Retinal pigment epithelial cell (primary cell): ENCODE measurements at regions not wholly inside any gene's neighbourhood (a gene's known extent, or its start where the extent isn't known, plus 50 kb on each side); places are given as distances from the start of the nearest gene placed in this dataset.

Source experiments
- DNase-seq: peaks from one replicate; pipeline ENCODE4 v3.0.0-alpha.2; 2010; ENCODE audit warnings: low read depth
- H3K4me3 ChIP-seq: 2 replicates; pipeline ENCODE4 v1.5.1; 2011; ENCODE audit warnings: mild to moderate bottlenecking, low read length, control low read depth, moderate library complexity
- TF ChIP-seq, protein P1 (sequence below): conservative IDR thresholded peaks from 2 replicates; pipeline ENCODE4 v1.5.1; 2011; ENCODE audit warnings: low read depth, low read length, control low read depth, inconsistent platforms

DNA sequence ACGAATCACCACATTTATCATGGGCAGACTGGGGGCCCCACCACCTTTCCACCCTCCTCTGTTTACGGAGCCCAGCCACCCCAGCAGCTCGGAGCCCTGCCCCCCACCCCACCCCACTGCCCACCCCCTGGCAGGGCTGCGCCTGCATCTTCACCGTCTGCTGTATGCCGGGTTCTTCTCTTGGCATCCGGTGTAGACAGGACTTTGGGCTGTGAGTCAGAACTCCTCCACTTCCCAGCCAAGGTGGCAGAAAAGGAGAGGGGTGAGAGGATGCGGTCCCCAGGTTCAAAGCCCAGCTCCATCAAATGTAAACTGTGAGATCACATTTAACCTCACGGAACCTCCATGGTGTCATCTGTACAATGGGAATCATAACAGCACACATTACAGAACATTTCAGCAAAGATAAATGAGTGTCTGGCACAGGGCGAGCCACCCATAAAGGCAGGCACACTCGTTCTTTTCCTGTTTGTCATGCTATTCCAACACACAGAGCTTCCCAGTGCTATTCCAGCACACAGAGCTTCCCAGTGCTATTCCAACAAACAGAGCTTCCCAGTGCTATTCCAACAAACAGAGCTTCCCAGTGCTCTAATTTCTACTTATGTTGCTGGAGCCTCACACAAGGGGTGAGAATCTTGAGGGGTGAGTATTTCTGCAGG, 292.7 kb upstream of the RTL1 start:
- H3K4me3 ChIP-seq, result no peak overlapping the region
- no peak for DNase-seq
- TF ChIP-seq, protein P1, sequence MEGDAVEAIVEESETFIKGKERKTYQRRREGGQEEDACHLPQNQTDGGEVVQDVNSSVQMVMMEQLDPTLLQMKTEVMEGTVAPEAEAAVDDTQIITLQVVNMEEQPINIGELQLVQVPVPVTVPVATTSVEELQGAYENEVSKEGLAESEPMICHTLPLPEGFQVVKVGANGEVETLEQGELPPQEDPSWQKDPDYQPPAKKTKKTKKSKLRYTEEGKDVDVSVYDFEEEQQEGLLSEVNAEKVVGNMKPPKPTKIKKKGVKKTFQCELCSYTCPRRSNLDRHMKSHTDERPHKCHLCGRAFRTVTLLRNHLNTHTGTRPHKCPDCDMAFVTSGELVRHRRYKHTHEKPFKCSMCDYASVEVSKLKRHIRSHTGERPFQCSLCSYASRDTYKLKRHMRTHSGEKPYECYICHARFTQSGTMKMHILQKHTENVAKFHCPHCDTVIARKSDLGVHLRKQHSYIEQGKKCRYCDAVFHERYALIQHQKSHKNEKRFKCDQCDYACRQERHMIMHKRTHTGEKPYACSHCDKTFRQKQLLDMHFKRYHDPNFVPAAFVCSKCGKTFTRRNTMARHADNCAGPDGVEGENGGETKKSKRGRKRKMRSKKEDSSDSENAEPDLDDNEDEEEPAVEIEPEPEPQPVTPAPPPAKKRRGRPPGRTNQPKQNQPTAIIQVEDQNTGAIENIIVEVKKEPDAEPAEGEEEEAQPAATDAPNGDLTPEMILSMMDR, result no peak

DNA sequence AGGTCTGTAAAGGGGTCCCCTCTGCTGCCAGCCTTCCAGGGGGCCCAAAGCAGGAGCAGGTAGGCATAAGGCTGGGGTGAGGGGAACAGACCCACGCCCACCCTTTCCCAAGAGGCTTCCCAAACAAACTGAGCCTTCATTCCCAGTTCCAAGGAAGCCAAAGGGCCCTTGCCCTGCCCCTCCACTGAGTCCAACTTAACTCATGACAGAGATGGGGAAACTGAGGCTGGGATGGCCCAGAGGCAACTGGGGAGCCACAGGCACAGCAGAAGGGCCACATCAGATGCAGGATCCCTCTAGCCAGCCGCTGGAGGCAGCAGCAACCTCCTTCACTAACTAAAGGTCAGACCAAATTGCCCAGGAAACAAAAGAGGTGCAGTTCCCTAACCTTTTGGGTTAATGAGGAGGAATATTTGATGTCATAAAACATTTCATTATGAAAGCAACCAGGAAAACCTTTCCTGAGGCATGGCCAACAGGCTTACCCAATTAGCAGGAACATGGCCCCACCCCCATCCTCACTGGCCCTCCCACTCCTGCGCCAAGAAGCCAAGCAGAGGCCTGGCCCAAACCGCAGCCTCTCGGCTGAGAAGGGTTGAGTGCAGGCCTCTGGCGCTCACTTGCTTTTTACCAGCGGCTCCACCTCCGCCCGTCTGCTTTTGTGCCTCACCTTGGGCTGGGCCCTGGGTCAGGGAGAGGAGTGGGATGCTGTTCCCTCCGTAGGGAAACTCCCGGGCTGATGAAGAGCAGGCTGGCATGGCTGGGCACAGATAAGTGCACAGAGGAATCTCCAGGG, 293.5 kb upstream of the RTL1 start:
- TF ChIP-seq, protein P1, result no peak
- DNase-seq, result no peak

DNA sequence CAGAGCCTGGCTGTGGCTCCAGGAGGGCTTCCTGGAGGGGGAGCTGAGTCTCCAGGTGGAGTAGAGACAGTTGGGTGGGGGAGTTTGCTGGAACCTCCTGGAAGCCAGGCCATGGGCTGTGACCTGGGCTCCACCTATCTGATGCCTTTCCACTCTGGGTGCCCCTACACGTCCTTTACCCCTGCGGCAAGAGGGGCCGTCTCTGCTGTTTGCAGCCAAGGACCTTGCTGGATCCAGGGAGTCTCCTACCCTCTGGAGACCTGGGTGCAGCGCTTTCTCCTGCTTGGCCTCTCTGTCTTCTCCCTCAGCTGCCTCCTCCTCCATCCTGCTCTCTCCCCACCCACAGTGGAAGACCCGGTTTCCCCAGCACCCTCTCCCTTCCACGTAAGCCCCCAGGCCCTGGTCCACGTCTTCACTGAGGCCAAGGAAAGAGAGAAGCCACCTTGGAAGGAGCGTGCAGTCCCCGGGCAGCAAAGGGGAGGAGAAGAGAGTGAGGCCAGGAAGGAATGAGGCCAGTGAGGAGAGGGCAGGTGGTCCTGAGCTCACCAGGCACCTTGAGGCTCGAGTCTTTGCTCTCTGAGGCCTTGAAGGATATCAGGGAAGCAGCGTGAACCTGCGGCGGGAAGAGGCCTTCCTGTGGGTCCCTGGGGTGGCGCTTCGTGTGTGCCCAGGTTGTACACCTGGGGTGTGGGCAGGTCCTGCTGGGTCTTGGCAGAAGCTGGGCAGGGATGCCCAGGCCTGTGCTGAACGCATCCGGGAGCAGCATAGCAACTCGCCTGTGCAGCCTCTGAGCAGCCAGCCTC, 294.3 kb upstream of the RTL1 start:
- H3K4me3 ChIP-seq, result no peak overlapping the region
- DNase-seq, result no peak
- TF ChIP-seq, protein P1, result no peak

More for the DNA sequence above, 293.5 kb upstream of the RTL1 start:
- H3K4me3 ChIP-seq, result no peak overlapping the region

DNA sequence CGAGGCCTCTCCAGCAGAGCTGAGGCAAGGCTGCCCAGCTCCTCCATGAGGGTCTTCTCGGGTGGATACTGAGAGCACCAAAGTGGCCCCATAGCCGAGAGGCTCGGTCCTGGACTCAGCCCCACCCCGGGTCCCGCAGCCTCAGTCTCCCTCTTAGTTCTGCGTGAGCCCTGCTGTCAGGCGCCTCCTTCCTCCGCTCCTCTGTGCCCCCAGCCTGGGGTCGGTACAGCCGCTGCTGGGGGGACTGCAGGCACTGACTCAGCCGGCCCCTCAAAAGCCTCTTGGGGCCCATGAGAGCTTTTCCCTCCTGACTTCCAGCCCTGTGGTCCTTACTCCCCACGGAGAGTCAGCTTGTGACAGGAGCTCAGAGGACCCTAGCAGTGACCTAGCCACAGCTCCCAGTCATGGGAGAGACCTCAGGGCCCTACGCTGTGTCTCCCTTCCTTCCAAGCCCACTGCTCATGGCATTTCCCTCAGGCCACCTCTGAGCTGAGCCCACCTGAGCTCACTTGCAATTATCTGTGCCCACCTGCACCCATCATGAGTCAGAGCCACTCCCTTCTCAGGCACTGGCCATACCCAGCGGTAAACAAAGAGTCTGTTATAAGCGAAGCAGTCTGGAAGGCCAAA, 295.0 kb upstream of the RTL1 start:
- TF ChIP-seq, protein P1, result no peak
- DNase-seq, result no peak
- H3K4me3 ChIP-seq, result no peak overlapping the region

DNA sequence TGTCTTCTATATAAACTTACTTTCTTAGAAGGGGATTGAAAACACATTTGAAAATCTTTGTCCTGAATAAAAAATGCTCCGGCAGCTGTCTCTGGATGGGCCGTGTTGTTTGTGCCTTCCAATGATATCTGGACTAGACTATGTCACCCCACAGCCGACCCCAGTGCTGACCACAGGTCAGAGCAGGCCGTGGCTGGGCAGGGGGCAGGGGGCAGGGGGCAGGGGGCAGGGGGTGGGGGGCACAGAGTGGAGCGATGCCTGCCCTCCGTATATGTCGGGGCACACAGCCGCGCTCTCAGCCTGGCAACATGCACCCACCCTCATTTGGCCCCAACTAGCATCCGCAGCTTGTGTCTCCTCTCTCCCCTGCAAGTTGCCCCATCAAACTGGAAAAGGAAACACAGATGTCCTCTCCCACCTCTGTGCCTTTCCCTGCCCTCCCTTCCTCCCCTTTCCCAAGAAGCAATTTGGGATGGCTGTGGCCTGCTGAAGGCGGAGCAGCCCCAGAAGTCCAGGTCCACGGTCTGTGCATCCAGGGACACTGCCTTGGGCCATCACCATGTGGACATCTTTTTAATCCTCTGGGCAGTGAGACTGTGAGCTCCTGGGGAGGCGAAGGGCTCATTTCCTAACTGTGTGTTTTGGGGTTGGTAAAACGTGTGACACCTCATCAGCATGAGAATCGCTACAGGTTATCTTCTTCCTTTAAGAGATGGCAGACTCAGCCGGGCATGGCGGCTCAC, 295.7 kb upstream of the RTL1 start:
- TF ChIP-seq, protein P1, result no peak
- no peak for DNase-seq
- no peak overlapping the region for H3K4me3 ChIP-seq

- DNase-seq, result no peak
- no peak overlapping the region for H3K4me3 ChIP-seq
- TF ChIP-seq, protein P1, result no peak
Observed at GRCh38 chr14:101200008-101200649, 296.6 kb upstream of the RTL1 start.
